ENCODE measurements at regions not wholly inside any gene's neighbourhood (a gene's known extent, or its start where the extent isn't known, plus 50 kb on each side); places are given as distances from the start of the nearest gene placed in this dataset.

- TF ChIP-seq, protein P1, sequence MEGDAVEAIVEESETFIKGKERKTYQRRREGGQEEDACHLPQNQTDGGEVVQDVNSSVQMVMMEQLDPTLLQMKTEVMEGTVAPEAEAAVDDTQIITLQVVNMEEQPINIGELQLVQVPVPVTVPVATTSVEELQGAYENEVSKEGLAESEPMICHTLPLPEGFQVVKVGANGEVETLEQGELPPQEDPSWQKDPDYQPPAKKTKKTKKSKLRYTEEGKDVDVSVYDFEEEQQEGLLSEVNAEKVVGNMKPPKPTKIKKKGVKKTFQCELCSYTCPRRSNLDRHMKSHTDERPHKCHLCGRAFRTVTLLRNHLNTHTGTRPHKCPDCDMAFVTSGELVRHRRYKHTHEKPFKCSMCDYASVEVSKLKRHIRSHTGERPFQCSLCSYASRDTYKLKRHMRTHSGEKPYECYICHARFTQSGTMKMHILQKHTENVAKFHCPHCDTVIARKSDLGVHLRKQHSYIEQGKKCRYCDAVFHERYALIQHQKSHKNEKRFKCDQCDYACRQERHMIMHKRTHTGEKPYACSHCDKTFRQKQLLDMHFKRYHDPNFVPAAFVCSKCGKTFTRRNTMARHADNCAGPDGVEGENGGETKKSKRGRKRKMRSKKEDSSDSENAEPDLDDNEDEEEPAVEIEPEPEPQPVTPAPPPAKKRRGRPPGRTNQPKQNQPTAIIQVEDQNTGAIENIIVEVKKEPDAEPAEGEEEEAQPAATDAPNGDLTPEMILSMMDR (IDR thresholded peaks at IDR 0.05): no peak
Observed at GRCh38 chr5:57822651-57823050, 340.0 kb upstream of the ACTBL2 start.

DNA sequence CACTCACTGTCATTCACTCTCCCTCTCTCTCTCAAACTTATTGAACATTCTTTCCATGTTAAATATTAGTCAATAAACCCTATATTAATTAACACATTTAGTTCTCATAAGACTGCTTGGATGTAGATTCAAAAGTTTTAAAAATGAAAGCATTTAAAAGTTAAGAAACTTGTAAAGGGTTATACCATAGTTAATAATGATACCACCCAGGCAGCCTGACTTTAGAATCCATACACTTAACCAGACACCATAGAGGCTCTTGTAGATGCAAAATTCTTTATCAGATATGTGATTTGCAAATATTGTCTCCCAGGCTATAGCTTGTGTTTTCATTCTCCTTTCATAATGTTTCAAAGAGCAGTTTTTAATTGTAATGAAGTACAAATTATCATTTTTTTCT lies 335.8 kb upstream of the ACTBL2 start:
- TF ChIP-seq, protein P1 (IDR thresholded peaks at IDR 0.05): no peak

DNA sequence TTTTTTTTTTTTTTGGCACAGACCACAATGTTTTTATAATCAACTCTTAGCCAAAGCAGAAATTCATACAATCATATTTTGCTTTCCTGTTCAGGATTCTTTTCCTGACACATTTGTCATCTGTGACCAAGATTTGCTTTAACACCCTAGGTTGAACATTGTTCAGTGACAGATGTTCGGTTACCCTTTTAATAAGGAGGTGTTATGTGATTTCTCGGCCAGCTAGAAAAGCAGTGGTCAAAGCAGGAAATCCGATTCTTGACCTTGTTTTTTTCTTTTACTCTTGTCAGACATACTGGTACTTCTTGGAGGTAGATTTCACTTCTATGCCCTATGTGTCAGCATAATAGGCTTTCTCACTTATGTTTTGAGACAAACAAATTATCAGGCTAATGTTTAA lies 335.3 kb upstream of the ACTBL2 start:
- TF ChIP-seq, protein P1 (IDR thresholded peaks at IDR 0.05): no peak

- TF ChIP-seq, protein P1 (IDR thresholded peaks at IDR 0.05): no peak
Observed at GRCh38 chr5:57817001-57817453, 334.4 kb upstream of the ACTBL2 start.

- TF ChIP-seq, protein P1 (IDR thresholded peaks at IDR 0.05): no peak
Observed at GRCh38 chr5:57816108-57816507, 333.5 kb upstream of the ACTBL2 start.

GRCh38 chr5:57805732-57806131 lies 323.1 kb upstream of the ACTBL2 start:
- TF ChIP-seq, protein P1 (IDR thresholded peaks at IDR 0.05): no peak

DNA sequence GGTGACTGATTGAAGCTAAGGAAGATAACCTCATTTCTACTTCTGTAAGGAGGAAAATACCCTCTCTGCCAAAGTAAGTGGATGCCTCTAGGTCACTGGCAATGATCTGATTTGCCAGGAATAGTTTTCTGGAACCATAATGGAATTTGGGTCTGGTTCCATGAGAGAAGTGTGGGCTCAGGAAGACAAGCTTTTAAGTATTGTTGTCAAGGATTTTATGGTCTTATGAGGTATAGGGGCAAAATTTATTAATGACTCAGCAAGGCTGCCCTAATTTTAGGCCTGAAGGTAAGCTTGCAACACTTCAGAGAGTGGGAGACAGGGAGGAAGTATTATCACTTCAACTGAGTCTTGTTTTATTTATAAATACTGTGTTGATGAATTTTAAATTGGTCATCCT lies 322.6 kb upstream of the ACTBL2 start:
- TF ChIP-seq, protein P1 (IDR thresholded peaks at IDR 0.05): no peak

GRCh38 chr5:57804505-57804904 lies 321.9 kb upstream of the ACTBL2 start:
- TF ChIP-seq, protein P1 (IDR thresholded peaks at IDR 0.05): no peak
